Skeletal muscle satellite cell (primary cell): ENCODE measurements at regions not wholly inside any gene's neighbourhood (a gene's known extent, or its start where the extent isn't known, plus 50 kb on each side); places are given as distances from the start of the nearest gene placed in this dataset.

Experiments
- H3K27me3 ChIP-seq: 2 replicates; pipeline ENCODE4 v1.7.0; 2013; ENCODE audit warnings: low read length; ENCODE audit not compliant: control insufficient read depth, insufficient read depth
- H3K36me3 ChIP-seq: 2 replicates; pipeline ENCODE4 v1.7.0; 2013; ENCODE audit warnings: mild to moderate bottlenecking, control low read depth, low read length; ENCODE audit not compliant: insufficient read depth
- H3K4me1 ChIP-seq: 2 replicates; pipeline ENCODE4 v1.7.0; 2013; ENCODE audit warnings: low read length; ENCODE audit not compliant: control insufficient read depth, insufficient read depth
- H3K4me2 ChIP-seq: 2 replicates; pipeline ENCODE4 v1.7.0; 2013; ENCODE audit warnings: mild to moderate bottlenecking, low read length
- H3K4me3 ChIP-seq: 2 replicates; pipeline ENCODE4 v1.7.0; 2013; ENCODE audit warnings: low read length
- H3K9ac ChIP-seq: 2 replicates; pipeline ENCODE4 v1.7.0; 2013; ENCODE audit warnings: mild to moderate bottlenecking, low read depth, low read length, moderate library complexity
- H3K9me3 ChIP-seq: replicated peaks from 2 replicates; pipeline ENCODE4 v1.7.0; 2013; ENCODE audit warnings: mild to moderate bottlenecking, control low read depth, low read length

DNA sequence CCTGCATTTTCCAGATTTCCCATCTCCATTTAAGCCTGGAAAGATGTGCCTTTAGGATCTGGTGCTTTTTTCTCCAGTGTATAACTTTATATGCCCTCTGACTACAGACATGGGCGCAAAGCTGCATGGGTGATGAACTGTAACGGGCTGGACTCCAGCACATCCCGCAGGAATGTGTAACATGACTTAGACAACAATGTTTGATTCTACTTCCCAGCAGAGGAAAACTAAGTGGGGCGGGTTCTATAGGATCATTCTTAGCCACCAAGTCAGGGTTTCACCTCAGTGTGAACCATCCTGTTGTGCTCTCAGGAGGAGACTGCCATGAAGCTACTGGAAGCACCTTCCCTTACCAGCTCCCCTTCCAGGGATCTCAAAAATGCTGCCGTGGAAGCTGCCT is 93.2 kb upstream of the SERP2 start:
- Histone ChIP-seq H3K4me3 (no peak overlapping the region), H3K36me3 (no peaks in the 10 kb centered on the region), H3K27me3 (peaks cover 9% of the 10 kb centered on the region), H3K9ac (no peak overlapping the region), H3K9me3 (no peaks in the 10 kb centered on the region), H3K4me1 (no peaks in the 10 kb centered on the region), H3K4me2 (no peak overlapping the region)

GRCh38 chr13:44281252-44282000 is 92.2 kb upstream of the SERP2 start:
- no peaks in the 10 kb centered on the region for H3K4me1 ChIP-seq
- no peaks in the 10 kb centered on the region for H3K36me3 ChIP-seq
- no peaks in the 10 kb centered on the region for H3K9me3 ChIP-seq
- H3K4me3 ChIP-seq, result no peak overlapping the region
- no peak overlapping the region for H3K4me2 ChIP-seq
- peaks cover 15% of the 10 kb centered on the region for H3K27me3 ChIP-seq
- H3K9ac ChIP-seq, result no peak overlapping the region

DNA sequence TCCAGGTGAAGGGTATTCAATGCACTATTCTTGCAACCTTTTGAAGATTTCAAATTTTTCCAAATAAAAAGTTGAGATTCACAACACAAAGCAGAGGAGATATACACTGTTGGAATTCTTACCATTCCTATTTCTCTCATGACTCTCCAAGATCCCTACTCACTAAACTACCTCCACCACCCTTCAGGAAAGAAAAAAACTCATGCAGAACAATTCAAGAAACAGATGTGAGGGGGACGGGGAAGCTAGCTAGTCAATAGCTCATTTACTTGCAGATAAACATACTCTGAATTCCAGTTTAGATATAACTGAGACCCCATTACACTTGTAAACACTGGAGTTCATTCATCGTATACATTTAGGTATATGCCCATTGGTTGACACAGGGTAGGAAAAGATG is 90.0 kb upstream of the SERP2 start:
- H3K4me1 ChIP-seq, result no peaks in the 10 kb centered on the region
- H3K9ac ChIP-seq, result no peak overlapping the region
- H3K4me3 ChIP-seq, result no peak overlapping the region
- peaks cover 35% of the 10 kb centered on the region for H3K27me3 ChIP-seq
- no peaks in the 10 kb centered on the region for H3K36me3 ChIP-seq
- no peak overlapping the region for H3K4me2 ChIP-seq
- no peaks in the 10 kb centered on the region for H3K9me3 ChIP-seq

DNA sequence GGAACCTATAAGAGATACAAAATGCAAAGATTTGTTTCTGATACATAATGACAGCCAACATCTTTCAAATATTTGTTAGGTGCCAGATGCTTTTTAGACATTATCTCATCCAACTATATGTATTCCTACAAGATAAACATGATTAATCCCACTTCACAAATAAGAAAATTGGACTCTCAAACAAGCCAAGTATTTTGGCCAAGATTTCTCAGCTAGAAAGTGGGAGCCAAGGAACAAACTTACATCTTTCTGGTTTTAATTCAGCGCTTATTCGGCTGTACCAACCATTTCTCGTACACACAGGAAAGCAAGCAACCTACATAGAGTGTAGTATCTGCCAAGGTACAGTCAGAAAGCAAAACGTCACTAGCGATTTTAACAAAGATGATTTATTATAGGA is 85.7 kb upstream of the SERP2 start:
- Histone ChIP-seq H3K9me3 (no peaks in the 10 kb centered on the region), H3K9ac (no peak overlapping the region), H3K36me3 (no peaks in the 10 kb centered on the region), H3K4me1 (no peaks in the 10 kb centered on the region), H3K4me3 (no peak overlapping the region), H3K4me2 (no peak overlapping the region), H3K27me3 (peaks cover 44% of the 10 kb centered on the region)

GRCh38 chr13:44292545-44292944 is 81.1 kb upstream of the SERP2 start:
- Histone ChIP-seq H3K4me1 (peaks cover 12% of the 10 kb centered on the region), H3K36me3 (no peaks in the 10 kb centered on the region), H3K27me3 (peaks cover 24% of the 10 kb centered on the region), H3K9me3 (no peaks in the 10 kb centered on the region), H3K9ac (no peak overlapping the region), H3K4me2 (no peak overlapping the region), H3K4me3 (no peak overlapping the region)

GRCh38 chr13:44293374-44293773 is 80.2 kb upstream of the SERP2 start:
- H3K27me3 ChIP-seq, result peaks cover 16% of the 10 kb centered on the region
- H3K4me2 ChIP-seq, result no peak overlapping the region
- H3K4me3 ChIP-seq, result no peak overlapping the region
- no peaks in the 10 kb centered on the region for H3K9me3 ChIP-seq
- no peak overlapping the region for H3K9ac ChIP-seq
- no peaks in the 10 kb centered on the region for H3K36me3 ChIP-seq
- peaks cover 19% of the 10 kb centered on the region for H3K4me1 ChIP-seq

GRCh38 chr13:44293908-44294735 is 79.5 kb upstream of the SERP2 start:
- no peak overlapping the region for H3K9ac ChIP-seq
- no peaks in the 10 kb centered on the region for H3K36me3 ChIP-seq
- H3K4me1 ChIP-seq, result peaks cover 26% of the 10 kb centered on the region

GRCh38 chr13:44294876-44295275 is 78.7 kb upstream of the SERP2 start:
- H3K27me3 ChIP-seq, result peaks cover 4% of the 10 kb centered on the region
- peaks cover 28% of the 10 kb centered on the region for H3K4me1 ChIP-seq
- H3K4me3 ChIP-seq, result no peak overlapping the region
- H3K9ac ChIP-seq, result no peak overlapping the region
- no peaks in the 10 kb centered on the region for H3K36me3 ChIP-seq
- H3K4me2 ChIP-seq, result no peak overlapping the region
- H3K9me3 ChIP-seq, result no peaks in the 10 kb centered on the region

More at GRCh38 chr13:44293908-44294735, 79.5 kb upstream of the SERP2 start:
- Histone ChIP-seq H3K9me3 (no peaks in the 10 kb centered on the region), H3K4me2 (no peak overlapping the region), H3K4me3 (no peak overlapping the region), H3K27me3 (peaks cover 9% of the 10 kb centered on the region)

DNA sequence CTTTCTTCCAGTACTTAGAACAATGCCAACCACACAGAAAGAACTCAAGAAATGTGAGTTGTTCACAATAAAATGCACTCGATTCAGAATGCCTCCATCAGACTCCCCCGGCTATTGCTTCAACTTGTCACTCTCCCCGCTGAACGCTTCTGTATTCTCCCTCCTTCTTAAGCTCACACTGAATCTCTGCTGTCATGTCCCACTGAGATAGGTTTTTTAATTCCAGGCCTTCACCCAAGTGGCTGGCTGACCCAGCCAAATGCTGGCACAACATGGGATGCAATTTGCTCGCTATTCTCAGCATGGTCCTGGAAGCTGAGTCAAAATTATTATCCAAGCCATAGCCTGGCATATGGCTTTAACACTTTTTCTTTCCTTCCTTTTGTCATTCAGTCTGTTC is 76.8 kb upstream of the SERP2 start:
- Histone ChIP-seq H3K9me3 (no peaks in the 10 kb centered on the region), H3K4me1 (peaks cover 46% of the 10 kb centered on the region), H3K27me3 (no peaks in the 10 kb centered on the region), H3K4me3 (no peak overlapping the region), H3K36me3 (no peaks in the 10 kb centered on the region), H3K4me2 (no peak overlapping the region), H3K9ac (no peak overlapping the region)

DNA sequence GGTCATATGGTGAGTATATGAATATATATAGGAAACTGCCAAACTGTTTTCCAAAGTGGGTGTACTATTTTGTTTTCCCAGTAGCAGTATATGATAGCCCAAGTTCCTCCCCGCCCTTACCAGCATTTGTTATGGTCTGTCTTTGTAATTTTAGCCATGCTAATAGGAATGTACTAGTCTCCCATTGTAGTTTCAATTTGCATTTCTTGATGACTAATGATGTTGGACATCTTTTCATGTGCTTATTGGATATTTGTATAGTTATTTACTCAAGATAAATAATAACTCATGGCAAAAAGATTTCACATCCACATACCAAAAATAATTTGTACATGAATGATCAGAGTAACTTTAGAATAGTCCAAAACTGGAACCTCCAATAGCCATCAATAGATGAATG is 75.3 kb upstream of the SERP2 start:
- H3K4me2 ChIP-seq, result no peak overlapping the region
- H3K36me3 ChIP-seq, result no peaks in the 10 kb centered on the region
- H3K9ac ChIP-seq, result no peak overlapping the region
- peaks cover 52% of the 10 kb centered on the region for H3K4me1 ChIP-seq
- no peak overlapping the region for H3K4me3 ChIP-seq
- H3K27me3 ChIP-seq, result no peaks in the 10 kb centered on the region
- H3K9me3 ChIP-seq, result no peaks in the 10 kb centered on the region

GRCh38 chr13:44299152-44299943 is 74.3 kb upstream of the SERP2 start:
- no peak overlapping the region for H3K9ac ChIP-seq
- no peak overlapping the region for H3K4me2 ChIP-seq
- H3K4me3 ChIP-seq, result no peak overlapping the region
- peaks cover 54% of the 10 kb centered on the region for H3K4me1 ChIP-seq
- no peaks in the 10 kb centered on the region for H3K36me3 ChIP-seq
- H3K9me3 ChIP-seq, result no peaks in the 10 kb centered on the region
- H3K27me3 ChIP-seq, result no peaks in the 10 kb centered on the region
